ENCODE measurements at regions not wholly inside any gene's neighbourhood (a gene's known extent, or its start where the extent isn't known, plus 50 kb on each side); places are given as distances from the start of the nearest gene placed in this dataset.

DNA sequence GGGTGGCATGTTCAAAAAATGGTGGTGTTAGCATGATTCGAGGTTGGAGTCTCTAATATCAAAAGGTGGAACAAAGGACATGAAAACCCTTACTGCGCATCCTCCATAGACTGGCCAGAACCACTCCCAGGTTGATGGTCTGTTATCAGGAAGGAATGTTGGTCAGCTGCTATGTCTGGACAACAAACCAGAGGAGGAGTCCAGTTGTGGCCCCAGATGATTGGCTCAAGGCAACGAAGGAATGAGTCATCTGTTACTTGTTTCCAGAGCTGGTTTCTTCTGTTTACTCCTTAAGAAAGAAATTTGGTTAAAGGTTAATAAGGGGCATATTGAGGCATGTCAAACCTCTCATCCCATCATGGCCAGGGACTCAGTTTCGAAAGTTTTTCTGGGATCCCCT is 56.8 kb upstream of the GRIA4 start:
- no peak for TF ChIP-seq POLR2A (IDR thresholded peaks at IDR 0.05)
- TF ChIP-seq, protein P1, sequence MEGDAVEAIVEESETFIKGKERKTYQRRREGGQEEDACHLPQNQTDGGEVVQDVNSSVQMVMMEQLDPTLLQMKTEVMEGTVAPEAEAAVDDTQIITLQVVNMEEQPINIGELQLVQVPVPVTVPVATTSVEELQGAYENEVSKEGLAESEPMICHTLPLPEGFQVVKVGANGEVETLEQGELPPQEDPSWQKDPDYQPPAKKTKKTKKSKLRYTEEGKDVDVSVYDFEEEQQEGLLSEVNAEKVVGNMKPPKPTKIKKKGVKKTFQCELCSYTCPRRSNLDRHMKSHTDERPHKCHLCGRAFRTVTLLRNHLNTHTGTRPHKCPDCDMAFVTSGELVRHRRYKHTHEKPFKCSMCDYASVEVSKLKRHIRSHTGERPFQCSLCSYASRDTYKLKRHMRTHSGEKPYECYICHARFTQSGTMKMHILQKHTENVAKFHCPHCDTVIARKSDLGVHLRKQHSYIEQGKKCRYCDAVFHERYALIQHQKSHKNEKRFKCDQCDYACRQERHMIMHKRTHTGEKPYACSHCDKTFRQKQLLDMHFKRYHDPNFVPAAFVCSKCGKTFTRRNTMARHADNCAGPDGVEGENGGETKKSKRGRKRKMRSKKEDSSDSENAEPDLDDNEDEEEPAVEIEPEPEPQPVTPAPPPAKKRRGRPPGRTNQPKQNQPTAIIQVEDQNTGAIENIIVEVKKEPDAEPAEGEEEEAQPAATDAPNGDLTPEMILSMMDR (IDR thresholded peaks at IDR 0.05): no peak
- DNase-seq: no peak

DNA sequence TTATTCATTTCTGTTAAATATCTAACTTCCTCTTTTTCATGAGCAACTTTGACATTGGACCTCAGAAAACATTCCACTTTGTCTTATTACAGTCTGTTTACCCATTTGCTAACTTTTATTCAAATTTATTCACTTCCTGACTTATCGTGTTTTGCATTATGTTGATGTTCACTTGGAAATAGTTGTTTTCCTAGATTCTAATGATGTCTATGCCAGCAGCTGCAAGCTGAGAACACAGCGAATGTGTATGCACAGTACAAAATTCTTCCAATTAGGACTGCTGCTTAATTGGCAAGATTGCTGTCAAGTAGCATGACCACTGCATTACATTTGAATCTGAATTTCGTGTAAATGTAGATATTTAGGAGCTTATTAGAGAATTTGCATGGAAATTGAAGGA is 61.5 kb upstream of the GRIA4 start:
- Histone ChIP-seq H3K4me3 (no peak overlapping the region), H3K9me3 (replicated peaks in 1 of 3) (no peaks in the 10 kb centered on the region), H3K27me3 (no peaks in the 10 kb centered on the region), H3K4me1 (replicated peaks in 1 of 2) (no peaks in the 10 kb centered on the region), H3K36me3 (replicated peaks in 1 of 2) (no peaks in the 10 kb centered on the region), H3K27ac (no peak overlapping the region)
- no peak for DNase-seq
- intact Hi-C loops (cut with DNase I): no loop called here
- TF ChIP-seq POLR2A (IDR thresholded peaks at IDR 0.05): no peak
- TF ChIP-seq, protein P1 (IDR thresholded peaks at IDR 0.05): no peak
- 44 to 56% (median 49%) methylated on average over 3 of the region's 3 CpGs for WGBS, 4 donors

More for the DNA sequence above, 56.8 kb upstream of the GRIA4 start:
- H3K4me1 ChIP-seq (replicated peaks in 1 of 2): no peaks in the 10 kb centered on the region
- 54 to 85% (median 70%) methylated on average over 4 of the region's 4 CpGs for whole genome bisulfite sequencing, 4 donors
- H3K9me3 ChIP-seq (replicated peaks in 1 of 3): no peaks in the 10 kb centered on the region
- intact Hi-C loops (cut with DNase I): no loop called here
- H3K27ac ChIP-seq: no peak overlapping the region
- H3K4me3 ChIP-seq: no peak overlapping the region
- no peaks in the 10 kb centered on the region for H3K36me3 ChIP-seq (replicated peaks in 1 of 2)
- H3K27me3 ChIP-seq: no peaks in the 10 kb centered on the region

DNA sequence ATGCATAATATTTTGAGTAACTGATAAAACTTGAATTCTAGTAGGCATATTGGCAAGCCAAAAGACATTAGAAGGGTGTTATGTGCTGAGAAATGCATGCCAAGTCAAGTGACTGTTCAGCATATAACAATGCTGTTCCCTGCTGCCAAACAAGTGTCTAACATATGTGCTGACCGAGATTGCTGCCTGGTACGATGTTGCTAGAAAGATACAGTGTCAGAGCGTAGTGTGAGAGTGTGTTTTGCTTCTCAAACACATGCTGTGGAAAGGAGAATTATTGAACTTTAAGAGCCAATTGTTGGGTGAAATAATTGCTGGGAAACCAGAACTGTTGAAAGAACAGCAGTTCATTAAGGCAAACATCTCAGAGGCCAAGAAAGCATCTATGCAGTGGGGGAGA is 71.3 kb upstream of the GRIA4 start:
- no peaks in the 10 kb centered on the region for H3K9me3 ChIP-seq (replicated peaks in 1 of 3)
- no peaks in the 10 kb centered on the region for H3K36me3 ChIP-seq (replicated peaks in 1 of 2)
- H3K4me1 ChIP-seq (replicated peaks in 1 of 2): no peaks in the 10 kb centered on the region
- no peak overlapping the region for H3K27ac ChIP-seq
- intact Hi-C loops (cut with DNase I): no loop called here
- H3K27me3 ChIP-seq: no peaks in the 10 kb centered on the region
- TF ChIP-seq POLR2A (IDR thresholded peaks at IDR 0.05): no peak
- TF ChIP-seq, protein P1 (IDR thresholded peaks at IDR 0.05): no peak
- WGBS, 4 donors: 69 to 91% (median 80%) methylated on average over 3 of the region's 3 CpGs
- no peak overlapping the region for H3K4me3 ChIP-seq
- DNase-seq: no peak

DNA sequence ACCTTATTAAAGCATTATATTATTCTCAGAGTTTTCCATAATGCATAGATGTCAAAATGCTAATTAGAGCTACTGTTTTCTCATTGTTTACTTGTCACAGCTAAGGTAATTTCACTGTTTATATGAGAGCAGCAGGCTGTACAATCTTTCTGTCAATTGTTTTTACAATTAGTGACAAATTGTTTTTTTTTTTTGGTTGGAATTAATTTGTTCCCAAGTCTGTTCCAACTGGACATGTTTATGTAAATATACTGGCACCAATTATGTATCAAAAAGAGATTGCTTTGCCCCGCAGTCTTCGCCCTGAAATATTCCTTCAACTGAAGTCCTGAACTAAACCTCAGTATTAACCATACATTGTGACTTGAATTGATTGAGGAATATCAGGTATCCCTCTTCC is 72.3 kb upstream of the GRIA4 start:
- no peak for TF ChIP-seq POLR2A (IDR thresholded peaks at IDR 0.05)
- TF ChIP-seq, protein P1 (IDR thresholded peaks at IDR 0.05): no peak
- no peaks in the 10 kb centered on the region for H3K27me3 ChIP-seq
- intact Hi-C loops (cut with DNase I): no loop called here
- no peaks in the 10 kb centered on the region for H3K4me1 ChIP-seq (replicated peaks in 1 of 2)
- H3K36me3 ChIP-seq (replicated peaks in 1 of 2): no peaks in the 10 kb centered on the region
- H3K4me3 ChIP-seq: no peak overlapping the region
- no peaks in the 10 kb centered on the region for H3K9me3 ChIP-seq (replicated peaks in 1 of 3)
- 43 to 50% (median 44%) methylated on average over 2 of the region's 2 CpGs for WGBS, 4 donors
- DNase-seq: no peak
- H3K27ac ChIP-seq: no peak overlapping the region
